HG02870 (cell line): ENCODE measurements at regions not wholly inside any gene's neighbourhood (a gene's known extent, or its start where the extent isn't known, plus 50 kb on each side); places are given as distances from the start of the nearest gene placed in this dataset.

ENCODE experiments used
- ATAC-seq: cut with Tn5 transposase; IDR thresholded peaks from one replicate; pipeline ENCODE4 v1.9.1; 2021; ENCODE audit warnings: mild to moderate bottlenecking, moderate library complexity; ENCODE audit not compliant: unreplicated experiment

- no peak for ATAC-seq
Observed at GRCh38 chr10:118181021-118181420, 134.3 kb upstream of the RAB11FIP2 start.

- ATAC-seq = no peak
Observed at GRCh38 chr10:118175148-118175547, 128.4 kb upstream of the RAB11FIP2 start.

DNA sequence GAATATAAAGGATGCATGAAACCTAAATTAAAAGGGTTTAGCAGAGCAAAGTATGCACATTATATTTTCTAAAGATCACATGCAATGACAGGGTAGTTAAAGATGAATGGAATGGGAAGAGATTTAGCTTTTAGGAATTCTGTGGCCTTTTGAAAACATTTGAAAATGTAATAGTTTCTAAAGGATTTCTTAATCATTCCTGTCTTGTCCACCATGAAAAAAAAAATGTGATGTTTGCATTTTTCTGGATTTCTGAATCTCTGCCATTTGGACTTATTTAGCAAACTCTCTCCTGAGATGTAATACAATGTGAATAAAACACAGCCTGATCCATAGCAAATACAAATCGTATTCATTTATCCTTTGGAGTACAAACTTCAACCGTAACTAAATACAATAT lies 126.6 kb upstream of the RAB11FIP2 start:
- no peak for ATAC-seq

GRCh38 chr10:118171861-118172260 lies 125.1 kb upstream of the RAB11FIP2 start:
- ATAC-seq = no peak

- ATAC-seq = no peak
Observed at GRCh38 chr10:118167056-118167700, 120.4 kb upstream of the RAB11FIP2 start.

- ATAC-seq = no peak
Observed at GRCh38 chr10:118163217-118163616, 116.5 kb upstream of the RAB11FIP2 start.

DNA sequence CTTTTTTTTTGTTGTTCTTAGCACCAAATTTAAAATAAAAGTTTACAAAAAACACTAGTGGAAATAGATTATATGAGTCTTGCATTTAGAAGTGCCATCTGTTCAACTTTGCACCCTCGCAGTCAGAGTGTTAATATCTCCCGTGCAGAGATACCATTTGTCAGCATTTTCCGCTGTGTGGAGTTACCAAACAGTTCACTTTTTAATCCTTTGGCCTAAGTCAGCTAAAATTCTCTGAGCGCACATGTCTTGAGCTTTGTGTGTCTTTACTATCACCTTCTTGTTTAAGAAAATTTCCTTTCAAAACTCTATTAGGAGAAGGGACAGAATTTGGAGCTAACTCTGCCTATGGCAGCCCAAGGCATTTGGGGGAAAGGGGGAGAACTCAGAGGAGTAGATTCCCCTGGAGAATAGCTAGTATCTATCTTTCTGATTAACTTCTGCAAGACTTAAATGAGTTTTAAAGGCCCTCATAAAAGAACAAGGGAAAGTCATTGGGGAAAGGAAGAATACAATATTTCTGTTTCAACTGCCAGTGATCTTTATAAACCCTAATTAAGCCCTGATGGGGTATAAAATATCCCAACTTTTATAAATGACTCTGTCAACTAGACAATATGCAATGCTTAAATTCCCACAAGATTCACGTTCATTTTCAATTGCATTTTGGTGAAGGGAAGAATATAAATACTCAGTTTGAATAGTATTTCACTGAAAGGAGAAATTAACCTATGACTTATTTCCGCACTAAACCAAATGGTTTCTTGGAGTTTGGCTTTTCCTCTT lies 114.9 kb upstream of the RAB11FIP2 start:
- no peak for ATAC-seq

DNA sequence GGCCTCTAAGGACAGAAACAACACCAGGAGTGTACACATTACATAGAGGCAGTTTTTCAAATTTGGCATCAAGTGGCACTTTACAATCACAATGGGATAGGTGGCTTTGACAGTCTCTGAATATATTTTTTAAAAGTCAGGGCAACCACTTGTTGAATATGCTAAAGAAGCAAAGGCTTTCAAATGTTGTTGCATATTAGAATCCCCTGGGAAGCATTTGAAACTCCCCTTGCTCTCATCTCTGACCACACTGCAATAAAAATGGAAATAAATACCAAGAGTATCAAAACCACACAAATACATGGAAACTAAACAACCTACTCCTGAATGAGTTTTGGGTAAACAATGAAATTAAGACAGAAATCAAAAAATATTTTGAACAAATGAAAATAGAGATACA lies 106.5 kb upstream of the RAB11FIP2 start:
- no peak for ATAC-seq

DNA sequence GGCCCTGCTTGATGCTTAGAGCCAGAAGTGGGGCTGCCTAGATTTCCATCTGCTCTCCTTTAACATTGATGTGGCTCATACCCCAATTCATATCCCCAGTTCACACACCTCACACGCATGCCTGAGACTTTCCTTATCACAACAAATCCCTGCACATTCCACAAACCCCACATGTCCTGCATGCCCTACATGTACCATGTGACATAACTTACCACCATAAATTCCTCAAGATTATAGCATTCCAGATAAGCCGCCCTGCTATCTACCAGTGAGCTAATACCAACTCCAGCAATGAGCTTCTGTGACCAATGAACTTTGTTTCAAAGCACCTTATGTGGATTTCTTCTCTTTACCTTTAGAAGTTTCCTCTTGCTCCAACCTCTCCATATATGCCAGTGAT lies 104.7 kb upstream of the RAB11FIP2 start:
- ATAC-seq = no peak

DNA sequence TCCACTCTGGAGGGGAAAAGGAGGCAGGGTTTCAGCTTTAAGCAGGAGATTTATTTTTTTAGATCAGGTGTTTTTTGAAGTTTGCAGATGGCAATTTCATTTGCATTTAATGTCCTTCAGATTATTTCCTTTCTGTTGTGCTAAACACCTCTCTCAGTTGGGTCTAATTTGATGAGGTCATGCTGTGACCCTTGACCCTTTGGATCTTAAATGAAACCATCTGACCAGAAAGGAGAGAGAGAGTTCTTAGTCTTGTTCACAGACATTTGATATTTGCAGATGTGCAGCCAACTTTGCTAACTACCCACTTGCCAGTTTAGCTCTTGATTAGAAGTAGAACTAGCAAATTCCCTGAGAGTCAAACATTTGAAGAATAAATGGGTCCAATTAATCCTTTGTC lies 101.5 kb upstream of the RAB11FIP2 start:
- no peak for ATAC-seq

- ATAC-seq = no peak
Observed at GRCh38 chr10:118145256-118145655, 98.5 kb upstream of the RAB11FIP2 start.

DNA sequence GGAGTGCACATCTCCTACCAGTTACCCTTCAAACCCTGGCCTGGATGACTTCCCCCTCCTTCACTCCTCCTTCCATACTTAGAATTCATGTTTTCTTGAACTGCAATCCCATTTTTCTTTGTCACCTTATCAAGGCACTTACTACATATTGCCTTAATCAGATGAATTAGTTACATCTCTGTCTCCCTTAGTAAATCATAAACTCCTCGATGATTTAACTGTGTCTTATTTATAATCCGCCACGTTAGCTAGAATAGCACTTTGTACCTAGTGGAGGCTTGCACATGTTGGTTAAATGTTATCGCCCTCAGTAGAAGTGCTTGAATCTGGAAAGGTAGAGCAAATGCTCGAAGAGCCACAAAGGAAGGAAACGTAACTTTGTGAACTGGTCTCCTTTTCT lies 94.7 kb upstream of the RAB11FIP2 start:
- ATAC-seq = no peak

DNA sequence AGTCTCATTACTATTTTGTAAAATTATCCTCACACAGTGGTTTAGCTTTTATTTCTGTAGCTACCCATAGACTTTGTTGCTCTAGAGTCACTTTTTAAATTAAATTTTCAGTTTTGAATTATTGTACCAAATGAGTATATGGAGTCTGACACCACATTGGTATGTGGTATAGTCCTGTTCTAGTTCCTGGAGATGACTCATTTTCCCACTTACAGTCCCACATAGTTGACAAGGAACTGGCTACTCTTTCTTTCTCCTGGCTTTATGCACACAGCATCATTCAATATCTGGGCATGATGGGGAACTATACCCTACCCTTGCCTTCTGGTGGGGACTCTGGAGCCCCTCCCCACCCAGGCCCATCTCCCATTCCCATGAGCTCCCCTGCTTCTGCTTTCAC lies 92.6 kb upstream of the RAB11FIP2 start:
- no peak for ATAC-seq

- no peak for ATAC-seq
Observed at GRCh38 chr10:118128675-118129074, 81.9 kb upstream of the RAB11FIP2 start.

GRCh38 chr10:118118716-118119115 lies 72.0 kb upstream of the RAB11FIP2 start:
- no peak for ATAC-seq

GRCh38 chr10:118116715-118117449 lies 70.1 kb upstream of the RAB11FIP2 start:
- no peak for ATAC-seq

- ATAC-seq = no peak
Observed at GRCh38 chr10:118116362-118116714, 69.6 kb upstream of the RAB11FIP2 start.

DNA sequence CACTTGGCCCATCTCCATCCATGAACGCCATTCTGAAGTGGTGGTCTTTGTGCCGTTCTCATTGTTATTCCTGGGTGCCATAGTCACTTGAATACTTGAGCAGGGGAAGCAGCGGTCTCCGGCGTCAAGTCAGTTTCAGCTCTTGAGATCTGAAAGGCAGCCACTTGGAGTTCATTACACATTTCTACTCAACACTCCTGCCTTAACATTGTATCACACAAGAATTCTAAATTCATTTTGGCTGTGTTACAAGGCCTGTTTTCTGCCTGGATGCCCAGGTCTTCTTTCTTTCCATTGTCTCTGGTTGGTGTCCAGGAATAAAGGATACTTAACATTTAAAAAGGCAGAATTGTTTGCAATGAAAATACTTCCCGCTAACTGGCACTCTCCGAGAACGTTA lies 69.0 kb upstream of the RAB11FIP2 start:
- no peak for ATAC-seq

DNA sequence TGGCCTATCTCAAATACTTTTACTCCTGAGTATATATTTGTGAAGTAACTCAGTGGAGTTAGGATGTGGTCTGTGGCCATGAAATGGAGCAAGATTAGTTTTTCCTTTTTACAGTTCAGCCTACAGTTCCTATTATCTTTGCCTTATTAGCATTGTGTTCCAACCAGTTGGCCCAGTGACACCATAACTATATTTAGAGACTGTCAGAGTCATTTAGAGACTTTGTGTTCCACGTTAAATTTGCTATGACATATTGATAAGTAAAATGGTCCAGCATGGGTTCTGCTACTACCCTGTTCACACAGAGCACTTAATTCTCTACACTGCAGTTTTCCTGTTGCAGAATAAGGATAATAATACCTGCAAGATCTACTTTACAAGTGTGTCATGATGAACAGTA lies 68.3 kb upstream of the RAB11FIP2 start:
- ATAC-seq = no peak

- no peak for ATAC-seq
Observed at GRCh38 chr10:118112543-118113125, 65.9 kb upstream of the RAB11FIP2 start.

- ATAC-seq = no peak
Observed at GRCh38 chr10:118110750-118111149, 64.0 kb upstream of the RAB11FIP2 start.
